ENCODE measurements at regions not wholly inside any gene's neighbourhood (a gene's known extent, or its start where the extent isn't known, plus 50 kb on each side); places are given as distances from the start of the nearest gene placed in this dataset.

GRCh38 chr12:82069931-82070514 is 288.2 kb downstream of the CCDC59 start:
- no peak overlapping the region for H3K27ac ChIP-seq (ENCODE audit: low read depth, low read length)
- Mint-ChIP-seq H3K36me3 (ENCODE audit: low read depth) (no peaks in the 10 kb centered on the region), H3K4me1 (no peaks in the 10 kb centered on the region), H3K27me3 (ENCODE audit: insufficient read depth) (no peaks in the 10 kb centered on the region), H3K4me3 (no peak overlapping the region), H3K27ac (no peak overlapping the region), H3K9me3 (no peaks in the 10 kb centered on the region)
- H3K4me3 ChIP-seq (ENCODE audit: low read length), result no peak overlapping the region
- H3K27me3 ChIP-seq (ENCODE audit: control insufficient read depth, insufficient read depth, low read length, poor library complexity, severe bottlenecking), result no peaks in the 10 kb centered on the region
- no peak for TF ChIP-seq CTCF (conservative IDR thresholded peaks at IDR 0.05)
- 75 to 80% methylated on average over 1 to 2 of the region's 2 CpGs for WGBS, 2 experiments (ENCODE audit: insufficient coverage in 1 of 2, insufficient read length in 1 of 2)
- H3K9ac ChIP-seq (ENCODE audit: extremely low read depth, low read length, poor library complexity, severe bottlenecking), result no peak overlapping the region
- no peaks in the 10 kb centered on the region for H3K36me3 ChIP-seq (ENCODE audit: control insufficient read depth, insufficient read depth, low read length)
- no peaks in the 10 kb centered on the region for H3K9me3 ChIP-seq (ENCODE audit: control insufficient read depth, low read length)
- no peaks in the 10 kb centered on the region for H3K4me1 ChIP-seq (ENCODE audit: control insufficient read depth, insufficient read depth, low read length)
- no peak for DNase-seq

DNA sequence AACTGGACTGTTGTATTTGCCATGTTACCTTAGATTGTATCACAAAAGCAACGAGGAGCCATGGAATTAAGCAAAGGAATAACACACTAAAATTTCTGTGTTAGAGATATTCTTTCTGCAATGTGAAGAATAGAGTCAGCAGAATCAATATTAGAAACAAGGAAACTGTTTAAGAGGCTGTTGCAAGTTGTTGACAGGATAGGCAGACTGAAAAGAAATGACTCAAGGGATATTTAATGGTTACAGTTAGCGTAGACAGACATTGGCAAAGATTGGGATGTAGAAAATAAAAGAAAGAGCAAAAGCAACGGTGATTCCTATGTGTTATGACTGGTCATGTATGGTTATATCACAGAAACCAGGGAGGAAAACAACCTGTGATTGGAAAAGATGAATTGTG is 299.0 kb upstream of the PPFIA2 start:
- Mint-ChIP-seq H3K36me3 (ENCODE audit: low read depth) (no peaks in the 10 kb centered on the region), H3K27me3 (ENCODE audit: insufficient read depth) (no peaks in the 10 kb centered on the region), H3K4me3 (no peak overlapping the region), H3K27ac (no peak overlapping the region), H3K9me3 (no peaks in the 10 kb centered on the region), H3K4me1 (no peaks in the 10 kb centered on the region)
- no peaks in the 10 kb centered on the region for H3K27me3 ChIP-seq (ENCODE audit: control insufficient read depth, insufficient read depth, low read length, poor library complexity, severe bottlenecking)
- TF ChIP-seq CTCF (conservative IDR thresholded peaks at IDR 0.05), result no peak
- DNase-seq, result no peak
- no peak overlapping the region for H3K4me3 ChIP-seq (ENCODE audit: low read length)
- no peaks in the 10 kb centered on the region for H3K36me3 ChIP-seq (ENCODE audit: control insufficient read depth, insufficient read depth, low read length)
- no peak overlapping the region for H3K27ac ChIP-seq (ENCODE audit: low read depth, low read length)
- 59 to 64% methylated on average over 3 of the region's 3 CpGs for WGBS, 2 experiments (ENCODE audit: insufficient coverage in 1 of 2, insufficient read length in 1 of 2)
- no peaks in the 10 kb centered on the region for H3K9me3 ChIP-seq (ENCODE audit: control insufficient read depth, low read length)
- no peaks in the 10 kb centered on the region for H3K4me1 ChIP-seq (ENCODE audit: control insufficient read depth, insufficient read depth, low read length)
- no peak overlapping the region for H3K9ac ChIP-seq (ENCODE audit: extremely low read depth, low read length, poor library complexity, severe bottlenecking)

DNA sequence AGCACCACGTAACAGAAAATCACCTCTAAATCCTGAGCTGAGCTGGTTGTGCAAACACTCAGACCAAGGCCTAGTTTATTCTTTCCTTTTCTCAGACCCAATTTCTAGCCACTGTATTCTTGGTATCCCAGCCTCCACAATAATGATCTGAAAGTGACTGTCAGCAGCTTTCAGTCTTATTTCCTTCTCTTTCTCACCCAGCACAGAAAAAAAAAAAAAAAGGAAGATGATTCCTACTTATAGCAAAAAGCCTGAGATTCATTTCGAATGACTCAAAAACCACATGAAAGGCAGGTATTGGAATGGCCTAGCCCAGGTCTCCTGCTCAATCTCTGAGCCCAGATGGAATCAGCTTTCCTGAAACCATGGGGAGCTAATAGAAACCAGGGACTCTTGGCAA is 298.6 kb upstream of the PPFIA2 start:
- Mint-ChIP-seq H3K27me3 (ENCODE audit: insufficient read depth) (no peaks in the 10 kb centered on the region), H3K4me1 (no peaks in the 10 kb centered on the region), H3K4me3 (no peak overlapping the region), H3K9me3 (no peaks in the 10 kb centered on the region), H3K27ac (no peak overlapping the region), H3K36me3 (ENCODE audit: low read depth) (no peaks in the 10 kb centered on the region)
- H3K27me3 ChIP-seq (ENCODE audit: control insufficient read depth, insufficient read depth, low read length, poor library complexity, severe bottlenecking), result no peaks in the 10 kb centered on the region
- H3K9me3 ChIP-seq (ENCODE audit: control insufficient read depth, low read length), result no peaks in the 10 kb centered on the region
- no peaks in the 10 kb centered on the region for H3K36me3 ChIP-seq (ENCODE audit: control insufficient read depth, insufficient read depth, low read length)
- H3K9ac ChIP-seq (ENCODE audit: extremely low read depth, low read length, poor library complexity, severe bottlenecking), result no peak overlapping the region
- 87% methylated on average over 2 of the region's 2 CpGs; no CpG with 5 or more reads in 1 of the 2 experiments for WGBS, 2 experiments (ENCODE audit: insufficient coverage in 1 of 2, insufficient read length in 1 of 2)
- no peak for TF ChIP-seq CTCF (conservative IDR thresholded peaks at IDR 0.05)
- no peaks in the 10 kb centered on the region for H3K4me1 ChIP-seq (ENCODE audit: control insufficient read depth, insufficient read depth, low read length)
- no peak overlapping the region for H3K27ac ChIP-seq (ENCODE audit: low read depth, low read length)
- H3K4me3 ChIP-seq (ENCODE audit: low read length), result no peak overlapping the region
- no peak for DNase-seq
